ENCODE measurements at regions not wholly inside any gene's neighbourhood (a gene's known extent, or its start where the extent isn't known, plus 50 kb on each side); places are given as distances from the start of the nearest gene placed in this dataset.

- no peak for TF ChIP-seq YY1 (IDR thresholded peaks at IDR 0.05; ENCODE audit: insufficient read depth, insufficient read length)
- no peak for TF ChIP-seq SUZ12 (IDR thresholded peaks at IDR 0.05; ENCODE audit: extremely low read depth, insufficient read depth, insufficient read length)
Measured at GRCh38 chr5:116887104-116887503, 312.5 kb upstream of the SEMA6A start.

All from NT2/D1 (cell line).